ENCODE measurements at regions not wholly inside any gene's neighbourhood (a gene's known extent, or its start where the extent isn't known, plus 50 kb on each side); places are given as distances from the start of the nearest gene placed in this dataset.

DNA sequence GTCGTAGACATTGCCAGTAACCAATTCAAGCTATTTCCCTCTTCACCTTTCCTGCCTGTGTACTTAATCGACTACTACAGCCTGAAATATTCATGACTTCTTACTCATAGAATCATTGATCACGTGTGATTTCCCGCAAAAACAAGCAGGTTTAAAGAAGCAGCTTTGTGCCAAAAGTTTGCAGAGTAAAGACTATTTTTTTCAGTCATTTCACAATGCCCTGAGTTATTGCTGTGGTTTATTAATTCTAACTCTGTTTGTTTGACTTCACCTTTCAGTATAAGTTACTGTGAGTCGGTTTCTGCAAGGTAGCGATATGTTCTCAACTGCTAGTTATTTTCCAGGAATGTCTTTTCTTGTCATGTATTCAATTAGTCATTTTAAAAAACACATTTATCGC, 995.3 kb downstream of the SORCS1 start:
- Histone ChIP-seq H3K9me2 (replicated peaks; ENCODE audit: control insufficient read depth, low read length) (no peaks in the 10 kb centered on the region), H3K79me2 (ENCODE audit: control insufficient read depth, low read length) (no peaks in the 10 kb centered on the region), H3K36me3 (ENCODE audit: control insufficient read depth, low read length) (no peaks in the 10 kb centered on the region), H3K4me3 (ENCODE audit: low read length) (no peak overlapping the region), H3K9me3 (ENCODE audit: control insufficient read depth, insufficient read depth, low read length) (no peaks in the 10 kb centered on the region), H3K4me1 (ENCODE audit: control insufficient read depth, low read length) (no peaks in the 10 kb centered on the region), H4K20me1 (ENCODE audit: control insufficient read depth, insufficient read depth, low read depth, low read length) (no peaks in the 10 kb centered on the region), H3F3A (ENCODE audit: control insufficient read depth, insufficient read depth) (no peaks in the 10 kb centered on the region), H3K27ac (ENCODE audit: low read depth, low read length) (no peak overlapping the region), H3K4me2 (ENCODE audit: low read length) (no peak overlapping the region), H3K27me3 (ENCODE audit: control insufficient read depth, low read length) (no peaks in the 10 kb centered on the region)
- TF ChIP-seq EZH2phosphoT487 (IDR thresholded peaks at IDR 0.05; ENCODE audit: borderline replicate concordance, low read length): no peak
- TF ChIP-seq, protein P1, sequence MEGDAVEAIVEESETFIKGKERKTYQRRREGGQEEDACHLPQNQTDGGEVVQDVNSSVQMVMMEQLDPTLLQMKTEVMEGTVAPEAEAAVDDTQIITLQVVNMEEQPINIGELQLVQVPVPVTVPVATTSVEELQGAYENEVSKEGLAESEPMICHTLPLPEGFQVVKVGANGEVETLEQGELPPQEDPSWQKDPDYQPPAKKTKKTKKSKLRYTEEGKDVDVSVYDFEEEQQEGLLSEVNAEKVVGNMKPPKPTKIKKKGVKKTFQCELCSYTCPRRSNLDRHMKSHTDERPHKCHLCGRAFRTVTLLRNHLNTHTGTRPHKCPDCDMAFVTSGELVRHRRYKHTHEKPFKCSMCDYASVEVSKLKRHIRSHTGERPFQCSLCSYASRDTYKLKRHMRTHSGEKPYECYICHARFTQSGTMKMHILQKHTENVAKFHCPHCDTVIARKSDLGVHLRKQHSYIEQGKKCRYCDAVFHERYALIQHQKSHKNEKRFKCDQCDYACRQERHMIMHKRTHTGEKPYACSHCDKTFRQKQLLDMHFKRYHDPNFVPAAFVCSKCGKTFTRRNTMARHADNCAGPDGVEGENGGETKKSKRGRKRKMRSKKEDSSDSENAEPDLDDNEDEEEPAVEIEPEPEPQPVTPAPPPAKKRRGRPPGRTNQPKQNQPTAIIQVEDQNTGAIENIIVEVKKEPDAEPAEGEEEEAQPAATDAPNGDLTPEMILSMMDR (IDR thresholded peaks at IDR 0.05; ENCODE audit: low read depth, low read length, poor library complexity, severe bottlenecking): no peak

DNA sequence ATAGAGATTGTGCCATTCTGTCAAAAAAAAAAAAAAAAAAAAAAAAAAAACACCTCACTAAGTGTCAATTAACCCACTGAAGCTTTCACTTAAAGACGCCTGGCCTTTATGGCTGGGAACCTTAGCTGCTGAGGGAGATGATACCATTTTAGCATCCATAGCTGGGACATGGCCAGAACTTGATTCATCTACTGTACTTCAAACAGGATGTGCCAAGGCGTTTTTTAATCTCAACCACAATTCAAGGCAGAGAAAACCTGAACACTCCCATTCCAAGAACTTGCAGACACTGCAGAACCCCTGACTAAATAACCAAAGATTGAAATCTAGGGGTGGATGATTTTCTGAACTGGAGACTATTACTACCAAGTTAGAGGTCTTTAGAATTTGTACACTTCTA, 996.6 kb downstream of the SORCS1 start:
- no peaks in the 10 kb centered on the region for H3K9me3 ChIP-seq (ENCODE audit: control insufficient read depth, insufficient read depth, low read length)
- TF ChIP-seq, protein P1 (IDR thresholded peaks at IDR 0.05; ENCODE audit: low read depth, low read length, poor library complexity, severe bottlenecking): no peak
- TF ChIP-seq EZH2phosphoT487 (IDR thresholded peaks at IDR 0.05; ENCODE audit: borderline replicate concordance, low read length): no peak
- no peak overlapping the region for H3K4me3 ChIP-seq (ENCODE audit: low read length)
- H3K79me2 ChIP-seq (ENCODE audit: control insufficient read depth, low read length): no peaks in the 10 kb centered on the region
- no peaks in the 10 kb centered on the region for H3K27me3 ChIP-seq (ENCODE audit: control insufficient read depth, low read length)
- H3F3A ChIP-seq (ENCODE audit: control insufficient read depth, insufficient read depth): no peaks in the 10 kb centered on the region
- no peak overlapping the region for H3K4me2 ChIP-seq (ENCODE audit: low read length)
- H3K4me1 ChIP-seq (ENCODE audit: control insufficient read depth, low read length): no peaks in the 10 kb centered on the region
- H3K27ac ChIP-seq (ENCODE audit: low read depth, low read length): no peak overlapping the region
- no peaks in the 10 kb centered on the region for H3K36me3 ChIP-seq (ENCODE audit: control insufficient read depth, low read length)
- H4K20me1 ChIP-seq (ENCODE audit: control insufficient read depth, insufficient read depth, low read depth, low read length): no peaks in the 10 kb centered on the region
- H3K9me2 ChIP-seq (replicated peaks; ENCODE audit: control insufficient read depth, low read length): no peaks in the 10 kb centered on the region

DNA sequence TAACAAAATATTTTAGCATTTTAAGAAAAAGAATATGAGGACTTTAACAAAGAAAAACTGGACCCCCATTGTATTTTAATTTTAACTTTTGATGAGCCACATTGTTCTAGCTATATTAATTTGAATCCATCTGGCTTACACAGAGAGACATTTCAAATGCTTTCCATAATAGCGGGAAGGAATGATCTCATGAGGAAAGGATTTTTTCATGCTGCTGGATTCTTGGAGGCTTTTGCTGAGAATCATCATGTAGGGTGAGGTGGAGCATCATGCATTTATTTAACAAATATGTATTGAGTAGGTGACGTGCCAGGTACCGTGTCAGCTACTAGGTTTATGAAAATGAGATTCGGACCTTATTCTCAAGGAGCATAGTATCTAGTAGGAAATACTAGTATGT, 1006.3 kb downstream of the SORCS1 start:
- no peaks in the 10 kb centered on the region for H3K36me3 ChIP-seq (ENCODE audit: control insufficient read depth, low read length)
- no peaks in the 10 kb centered on the region for H3K4me1 ChIP-seq (ENCODE audit: control insufficient read depth, low read length)
- no peaks in the 10 kb centered on the region for H3K27me3 ChIP-seq (ENCODE audit: control insufficient read depth, low read length)
- no peak overlapping the region for H3K4me3 ChIP-seq (ENCODE audit: low read length)
- H3K4me2 ChIP-seq (ENCODE audit: low read length): no peak overlapping the region
- H3K9me3 ChIP-seq (ENCODE audit: control insufficient read depth, insufficient read depth, low read length): no peaks in the 10 kb centered on the region
- no peaks in the 10 kb centered on the region for H3F3A ChIP-seq (ENCODE audit: control insufficient read depth, insufficient read depth)
- H3K9me2 ChIP-seq (replicated peaks; ENCODE audit: control insufficient read depth, low read length): no peaks in the 10 kb centered on the region
- no peaks in the 10 kb centered on the region for H4K20me1 ChIP-seq (ENCODE audit: control insufficient read depth, insufficient read depth, low read depth, low read length)
- H3K27ac ChIP-seq (ENCODE audit: low read depth, low read length): no peak overlapping the region
- TF ChIP-seq EZH2phosphoT487 (IDR thresholded peaks at IDR 0.05; ENCODE audit: borderline replicate concordance, low read length): no peak
- TF ChIP-seq, protein P1 (IDR thresholded peaks at IDR 0.05; ENCODE audit: low read depth, low read length, poor library complexity, severe bottlenecking): no peak
- H3K79me2 ChIP-seq (ENCODE audit: control insufficient read depth, low read length): no peaks in the 10 kb centered on the region

DNA sequence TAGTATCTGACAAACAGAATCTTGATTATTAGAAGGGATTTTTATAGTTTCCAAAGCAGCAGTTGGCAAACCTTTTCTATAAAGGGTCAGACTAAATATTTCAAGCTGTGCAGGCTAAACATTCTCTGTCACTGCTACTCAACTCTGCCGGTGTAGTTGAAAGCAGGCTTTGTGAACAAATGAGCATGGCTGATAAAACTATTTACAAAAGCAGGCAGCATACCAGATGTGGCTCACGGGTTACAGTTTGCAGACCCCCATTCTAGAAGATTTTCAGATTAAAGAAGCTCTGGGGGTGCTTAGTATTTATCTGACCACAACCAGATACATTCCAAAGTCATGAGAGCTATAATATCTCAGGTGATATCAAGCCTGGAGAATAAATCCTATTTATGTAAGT, 1017.5 kb downstream of the SORCS1 start:
- no peaks in the 10 kb centered on the region for H3K9me2 ChIP-seq (replicated peaks; ENCODE audit: control insufficient read depth, low read length)
- H3K27ac ChIP-seq (ENCODE audit: low read depth, low read length): no peak overlapping the region
- TF ChIP-seq EZH2phosphoT487 (IDR thresholded peaks at IDR 0.05; ENCODE audit: borderline replicate concordance, low read length): no peak
- TF ChIP-seq, protein P1 (IDR thresholded peaks at IDR 0.05; ENCODE audit: low read depth, low read length, poor library complexity, severe bottlenecking): no peak
- no peaks in the 10 kb centered on the region for H3K79me2 ChIP-seq (ENCODE audit: control insufficient read depth, low read length)
- H3K4me1 ChIP-seq (ENCODE audit: control insufficient read depth, low read length): no peaks in the 10 kb centered on the region
- H3K4me3 ChIP-seq (ENCODE audit: low read length): no peak overlapping the region
- H3F3A ChIP-seq (ENCODE audit: control insufficient read depth, insufficient read depth): no peaks in the 10 kb centered on the region
- H3K4me2 ChIP-seq (ENCODE audit: low read length): no peak overlapping the region
- H4K20me1 ChIP-seq (ENCODE audit: control insufficient read depth, insufficient read depth, low read depth, low read length): no peaks in the 10 kb centered on the region
- H3K36me3 ChIP-seq (ENCODE audit: control insufficient read depth, low read length): no peaks in the 10 kb centered on the region
- no peaks in the 10 kb centered on the region for H3K27me3 ChIP-seq (ENCODE audit: control insufficient read depth, low read length)
- no peaks in the 10 kb centered on the region for H3K9me3 ChIP-seq (ENCODE audit: control insufficient read depth, insufficient read depth, low read length)
